ENCODE measurements at regions not wholly inside any gene's neighbourhood (a gene's known extent, or its start where the extent isn't known, plus 50 kb on each side); places are given as distances from the start of the nearest gene placed in this dataset.
A peak's percentile ranks its signal among the peaks of the same experiment; 100 is the strongest.
"Not testable (repeated sequence)": the region's sequence is repeated elsewhere in the genome, so short reads cannot be mapped to it uniquely, and the experiment has no call there.

DNA sequence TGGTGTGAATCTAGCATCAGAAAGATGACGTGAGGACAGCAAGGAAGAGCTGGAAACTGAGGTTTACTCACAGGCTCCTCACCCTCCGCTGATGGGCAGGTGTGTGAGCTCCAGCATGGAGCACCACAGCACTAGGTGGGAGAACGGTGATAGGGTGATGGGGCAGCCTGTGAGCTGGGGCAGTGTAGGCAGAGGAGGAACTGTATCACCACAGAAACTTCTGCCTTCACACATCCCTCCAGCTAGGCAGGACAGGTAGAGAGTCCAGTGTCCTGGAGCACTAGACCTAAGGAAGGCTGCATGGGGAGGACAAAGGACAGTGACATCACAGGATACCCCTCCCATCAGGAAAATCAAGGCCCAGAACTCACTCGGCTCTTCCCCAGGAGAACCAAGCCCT, 241.8 kb upstream of the PRSS58 start:
- TF ChIP-seq, protein P1, sequence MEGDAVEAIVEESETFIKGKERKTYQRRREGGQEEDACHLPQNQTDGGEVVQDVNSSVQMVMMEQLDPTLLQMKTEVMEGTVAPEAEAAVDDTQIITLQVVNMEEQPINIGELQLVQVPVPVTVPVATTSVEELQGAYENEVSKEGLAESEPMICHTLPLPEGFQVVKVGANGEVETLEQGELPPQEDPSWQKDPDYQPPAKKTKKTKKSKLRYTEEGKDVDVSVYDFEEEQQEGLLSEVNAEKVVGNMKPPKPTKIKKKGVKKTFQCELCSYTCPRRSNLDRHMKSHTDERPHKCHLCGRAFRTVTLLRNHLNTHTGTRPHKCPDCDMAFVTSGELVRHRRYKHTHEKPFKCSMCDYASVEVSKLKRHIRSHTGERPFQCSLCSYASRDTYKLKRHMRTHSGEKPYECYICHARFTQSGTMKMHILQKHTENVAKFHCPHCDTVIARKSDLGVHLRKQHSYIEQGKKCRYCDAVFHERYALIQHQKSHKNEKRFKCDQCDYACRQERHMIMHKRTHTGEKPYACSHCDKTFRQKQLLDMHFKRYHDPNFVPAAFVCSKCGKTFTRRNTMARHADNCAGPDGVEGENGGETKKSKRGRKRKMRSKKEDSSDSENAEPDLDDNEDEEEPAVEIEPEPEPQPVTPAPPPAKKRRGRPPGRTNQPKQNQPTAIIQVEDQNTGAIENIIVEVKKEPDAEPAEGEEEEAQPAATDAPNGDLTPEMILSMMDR (conservative IDR thresholded peaks at IDR 0.05; ENCODE audit: control insufficient read depth, insufficient read depth, low read depth, low read length) = no peak
- H3K4me3 ChIP-seq (ENCODE audit: control insufficient read depth, low read depth, low read length) = no peak overlapping the region
- no peak for DNase-seq (ENCODE audit: low read depth)

DNA sequence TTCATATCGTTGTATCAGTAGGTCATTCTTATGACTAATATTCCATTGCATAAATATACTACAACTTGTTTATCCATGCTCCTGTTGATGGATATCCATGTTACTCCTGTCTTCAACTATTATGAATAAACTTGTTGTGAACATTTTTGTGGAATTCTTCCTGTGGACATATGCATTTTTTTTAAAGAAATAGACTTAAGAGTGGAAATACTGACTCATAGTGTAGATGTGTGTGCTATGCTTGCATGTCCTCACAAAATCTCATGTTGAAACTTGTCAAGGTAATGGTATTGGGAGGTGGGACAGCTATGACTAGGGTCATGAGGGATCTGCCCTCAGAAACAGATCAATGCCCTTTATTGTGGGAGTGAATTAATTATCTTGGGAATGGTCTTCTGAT, 240.5 kb upstream of the PRSS58 start:
- DNase-seq (ENCODE audit: low read depth) = no peak

DNA sequence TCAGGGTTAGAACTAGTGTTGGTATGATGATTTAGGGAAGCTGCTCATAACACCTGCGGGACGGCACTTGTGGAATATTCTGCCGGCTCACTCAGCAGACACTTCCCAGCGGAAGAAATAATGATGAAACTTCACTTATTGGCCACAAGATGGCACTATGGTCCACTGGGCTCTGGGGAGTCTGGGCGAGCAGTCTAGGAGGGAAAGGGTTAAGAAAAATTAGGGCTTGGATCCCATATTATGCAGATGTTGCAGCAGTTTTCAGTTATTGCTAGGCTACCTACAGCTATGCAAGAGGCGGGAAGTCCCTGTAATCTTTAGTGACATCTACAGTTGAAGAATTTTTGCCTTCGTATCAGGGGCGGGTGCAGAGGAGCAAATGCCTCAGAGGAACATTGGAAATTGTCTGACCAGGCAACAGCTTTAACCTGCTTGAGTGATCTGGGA, 238.7 kb upstream of the PRSS58 start:
- no peak overlapping the region for H3K4me3 ChIP-seq (ENCODE audit: control insufficient read depth, low read depth, low read length)
- peak; percentile 61 for DNase-seq (ENCODE audit: low read depth)

More for the DNA sequence above, 240.5 kb upstream of the PRSS58 start:
- no peak overlapping the region for H3K4me3 ChIP-seq (ENCODE audit: control insufficient read depth, low read depth, low read length)
- TF ChIP-seq, protein P1 (conservative IDR thresholded peaks at IDR 0.05; ENCODE audit: control insufficient read depth, insufficient read depth, low read depth, low read length) = no peak

DNA sequence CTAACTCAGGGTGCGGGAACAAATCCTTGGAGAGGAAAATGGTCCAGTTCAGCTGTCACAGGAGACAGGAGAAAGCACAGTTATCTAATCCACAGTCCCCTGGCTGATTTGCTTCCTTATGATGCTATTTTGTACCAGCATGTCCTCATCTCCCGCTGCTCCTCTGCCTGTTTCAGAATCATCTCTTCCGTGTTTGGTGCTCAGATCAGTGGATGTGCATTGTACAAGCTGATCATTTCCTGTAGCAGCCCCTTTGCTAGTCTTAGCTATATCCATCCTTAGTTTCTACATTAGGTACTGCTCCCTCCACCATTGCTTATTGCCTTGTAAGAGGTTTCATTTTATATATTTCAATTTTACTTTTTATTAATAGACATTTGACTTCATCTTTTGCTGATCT, 238.0 kb upstream of the PRSS58 start:
- not testable (repeated sequence) for DNase-seq (ENCODE audit: low read depth); H3K4me3 ChIP-seq (ENCODE audit: control insufficient read depth, low read depth, low read length)

More for the DNA sequence above, 238.7 kb upstream of the PRSS58 start:
- TF ChIP-seq, protein P1 (conservative IDR thresholded peaks at IDR 0.05; ENCODE audit: control insufficient read depth, insufficient read depth, low read depth, low read length) = peak; percentile 78

DNA sequence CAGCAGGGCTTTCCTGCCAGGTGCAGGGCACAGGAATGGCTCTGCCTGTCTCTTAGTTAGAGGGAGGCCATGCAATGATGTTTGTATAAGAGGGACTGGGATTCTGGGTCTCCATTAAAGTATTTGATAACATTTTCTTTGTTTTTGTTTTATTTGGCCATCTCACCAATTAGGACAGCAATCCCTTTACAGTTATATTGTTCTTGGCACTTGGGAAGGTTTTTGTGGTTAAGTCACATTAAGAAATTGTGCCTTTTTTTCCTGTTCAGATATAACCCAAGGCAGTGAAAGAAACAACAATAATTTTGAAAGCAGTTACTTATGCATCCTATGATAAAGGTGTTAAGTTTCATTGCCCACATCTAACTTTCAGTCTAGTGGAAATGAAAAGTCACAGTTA, 237.4 kb upstream of the PRSS58 start:
- DNase-seq (ENCODE audit: low read depth); H3K4me3 ChIP-seq (ENCODE audit: control insufficient read depth, low read depth, low read length): not testable (repeated sequence)

DNA sequence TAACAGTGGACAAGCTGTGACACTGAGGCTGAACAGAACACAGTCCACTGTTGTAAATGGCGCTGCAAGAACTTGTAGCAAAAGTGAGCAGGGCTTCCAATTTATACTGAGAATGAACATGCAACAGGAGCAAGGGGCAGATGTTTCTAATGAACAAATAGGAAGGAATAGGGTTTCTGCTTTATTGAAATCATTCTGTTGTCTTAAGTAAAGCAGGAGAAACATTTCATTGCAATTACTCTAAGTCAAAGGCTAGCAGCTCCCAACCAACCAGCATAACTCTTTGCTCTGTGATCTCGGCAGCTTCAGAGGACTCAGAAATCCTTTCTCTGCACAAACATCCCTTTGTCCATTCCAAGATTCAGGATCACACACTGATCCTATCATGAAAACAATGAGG, 236.2 kb upstream of the PRSS58 start:
- no peak for DNase-seq (ENCODE audit: low read depth)
- no peak overlapping the region for H3K4me3 ChIP-seq (ENCODE audit: control insufficient read depth, low read depth, low read length)
- TF ChIP-seq, protein P1 (conservative IDR thresholded peaks at IDR 0.05; ENCODE audit: control insufficient read depth, insufficient read depth, low read depth, low read length) = no peak

DNA sequence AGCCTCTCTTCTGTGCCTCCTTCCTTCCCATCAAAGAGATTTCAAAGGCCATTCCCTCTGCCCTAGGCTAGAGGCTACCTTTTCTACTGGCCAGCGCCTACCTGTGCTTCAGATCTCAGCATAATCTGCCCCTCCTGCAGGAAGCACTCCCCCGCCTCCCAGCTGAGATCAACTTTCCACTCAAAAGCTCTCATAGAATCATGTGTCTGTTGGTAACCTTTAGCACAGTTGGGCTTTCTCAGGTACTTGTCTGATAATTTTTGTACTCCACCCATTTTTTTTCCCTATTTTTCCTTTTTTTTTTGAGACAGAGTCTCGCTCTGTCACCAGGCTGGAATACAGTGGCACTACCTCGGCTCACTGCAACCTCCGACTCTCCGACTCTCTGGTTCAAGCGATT, 231.0 kb upstream of the PRSS58 start:
- TF ChIP-seq, protein P1 (conservative IDR thresholded peaks at IDR 0.05; ENCODE audit: control insufficient read depth, insufficient read depth, low read depth, low read length) = no peak
- no peak for DNase-seq (ENCODE audit: low read depth)
- H3K4me3 ChIP-seq (ENCODE audit: control insufficient read depth, low read depth, low read length) = no peak overlapping the region

DNA sequence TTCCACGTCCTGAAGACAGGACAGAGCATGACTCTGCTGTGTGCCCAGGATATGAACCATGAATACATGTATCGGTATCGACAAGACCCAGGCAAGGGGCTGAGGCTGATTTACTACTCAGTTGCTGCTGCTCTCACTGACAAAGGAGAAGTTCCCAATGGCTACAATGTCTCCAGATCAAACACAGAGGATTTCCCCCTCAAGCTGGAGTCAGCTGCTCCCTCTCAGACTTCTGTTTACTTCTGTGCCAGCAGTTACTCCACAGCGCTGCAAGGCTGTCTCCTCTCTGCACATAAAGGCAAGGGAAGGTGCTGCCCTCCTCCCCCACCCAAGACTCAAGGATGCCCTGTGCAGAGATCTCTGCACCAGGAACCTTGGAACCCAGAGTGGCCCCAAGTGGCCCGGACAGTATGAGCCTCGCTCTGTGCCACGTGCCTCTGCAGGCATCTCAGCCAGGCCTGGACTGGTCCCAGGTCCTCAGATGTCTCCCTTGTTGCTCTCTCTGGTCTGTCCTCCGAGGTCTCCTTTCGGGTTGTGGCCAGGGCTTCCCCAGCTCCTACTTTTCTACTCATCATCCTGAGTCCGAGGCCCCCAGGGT, 230.3 kb upstream of the PRSS58 start:
- TF ChIP-seq, protein P1 (conservative IDR thresholded peaks at IDR 0.05; ENCODE audit: control insufficient read depth, insufficient read depth, low read depth, low read length) = no peak
- no peak overlapping the region for H3K4me3 ChIP-seq (ENCODE audit: control insufficient read depth, low read depth, low read length)
- DNase-seq (ENCODE audit: low read depth) = no peak

DNA sequence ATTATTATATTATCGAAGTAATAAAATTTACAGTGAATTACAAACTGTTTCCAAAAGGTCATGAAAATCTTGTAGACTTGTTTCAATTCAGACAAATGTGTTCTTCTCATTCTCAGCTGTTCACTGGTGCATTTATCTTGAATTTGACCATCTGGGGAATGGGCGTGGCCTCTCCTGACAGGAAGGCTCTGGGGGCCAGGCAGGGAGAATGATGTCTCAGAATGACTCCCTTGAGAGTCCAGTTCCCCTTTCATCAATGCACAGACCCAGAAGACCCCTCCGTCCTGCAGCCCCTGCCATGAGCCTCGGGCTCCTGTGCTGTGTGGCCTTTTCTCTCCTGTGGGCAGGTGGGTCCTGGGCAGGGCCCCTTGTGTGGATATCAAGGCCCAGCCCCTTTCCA, 229.7 kb upstream of the PRSS58 start:
- DNase-seq (ENCODE audit: low read depth); H3K4me3 ChIP-seq (ENCODE audit: control insufficient read depth, low read depth, low read length): not testable (repeated sequence)
